ENCODE measurements at regions not wholly inside any gene's neighbourhood (a gene's known extent, or its start where the extent isn't known, plus 50 kb on each side); places are given as distances from the start of the nearest gene placed in this dataset.

DNA sequence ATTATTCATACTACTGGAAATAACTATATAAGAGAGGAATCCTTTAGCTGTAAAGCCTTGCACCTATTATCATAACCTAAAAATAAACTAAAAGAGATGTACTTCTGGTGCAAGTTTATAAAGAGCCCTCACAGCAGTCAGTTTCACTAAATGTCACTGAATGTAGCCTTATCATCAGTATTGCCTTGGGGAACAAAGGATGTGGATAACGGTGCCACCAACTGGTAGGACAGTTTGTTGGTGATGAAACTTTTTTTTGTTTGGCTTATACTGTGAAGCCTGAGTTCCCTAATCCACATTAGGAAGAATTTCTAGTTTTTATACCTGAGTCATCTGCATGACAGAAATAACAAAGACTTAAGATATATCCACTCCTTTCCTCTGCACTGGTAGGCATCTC lies 117.9 kb upstream of the COL1A2 start:
- H3K27me3 ChIP-seq (ENCODE audit: control insufficient read depth in 2 of 2, insufficient read depth in 2 of 2, low read length in 2 of 2), result no peaks in the 10 kb centered on the region
- no peak overlapping the region for H2AFZ ChIP-seq (ENCODE audit: insufficient read depth, low read depth, low read length, poor library complexity, severe bottlenecking)
- WGBS (ENCODE audit: insufficient coverage), result no CpG with 5 or more reads among the region's 1 CpG
- no peaks in the 10 kb centered on the region for H3K36me3 Mint-ChIP-seq
- no peak overlapping the region for H3K4me2 ChIP-seq (replicated peaks; ENCODE audit: extremely low read depth, low read length, poor library complexity, severe bottlenecking)
- H3K9me3 Mint-ChIP-seq, result peaks cover 0 to 2% (median 0%) of the 10 kb centered on the region in 7 donors
- no peaks in the 10 kb centered on the region for H3K36me3 ChIP-seq (replicated peaks in 1 of 2; ENCODE audit: control insufficient read depth in 1 of 2, insufficient read depth in 2 of 2, low read length in 2 of 2)
- TF ChIP-seq, protein P1, sequence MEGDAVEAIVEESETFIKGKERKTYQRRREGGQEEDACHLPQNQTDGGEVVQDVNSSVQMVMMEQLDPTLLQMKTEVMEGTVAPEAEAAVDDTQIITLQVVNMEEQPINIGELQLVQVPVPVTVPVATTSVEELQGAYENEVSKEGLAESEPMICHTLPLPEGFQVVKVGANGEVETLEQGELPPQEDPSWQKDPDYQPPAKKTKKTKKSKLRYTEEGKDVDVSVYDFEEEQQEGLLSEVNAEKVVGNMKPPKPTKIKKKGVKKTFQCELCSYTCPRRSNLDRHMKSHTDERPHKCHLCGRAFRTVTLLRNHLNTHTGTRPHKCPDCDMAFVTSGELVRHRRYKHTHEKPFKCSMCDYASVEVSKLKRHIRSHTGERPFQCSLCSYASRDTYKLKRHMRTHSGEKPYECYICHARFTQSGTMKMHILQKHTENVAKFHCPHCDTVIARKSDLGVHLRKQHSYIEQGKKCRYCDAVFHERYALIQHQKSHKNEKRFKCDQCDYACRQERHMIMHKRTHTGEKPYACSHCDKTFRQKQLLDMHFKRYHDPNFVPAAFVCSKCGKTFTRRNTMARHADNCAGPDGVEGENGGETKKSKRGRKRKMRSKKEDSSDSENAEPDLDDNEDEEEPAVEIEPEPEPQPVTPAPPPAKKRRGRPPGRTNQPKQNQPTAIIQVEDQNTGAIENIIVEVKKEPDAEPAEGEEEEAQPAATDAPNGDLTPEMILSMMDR (IDR thresholded peaks at IDR 0.05), result no peak
- H3K27ac ChIP-seq (ENCODE audit: low read depth in 1 of 2, low read length in 2 of 2), result no peak overlapping the region
- no peak overlapping the region for H3K4me3 Mint-ChIP-seq
- H3K9me3 ChIP-seq (replicated peaks in 1 of 2; ENCODE audit: control insufficient read depth in 1 of 2, insufficient read depth in 1 of 2, low read length in 2 of 2), result no peaks in the 10 kb centered on the region
- H3K4me3 ChIP-seq (replicated peaks in 1 of 3; ENCODE audit: low read depth in 2 of 3, low read length in 3 of 3), result no peak overlapping the region
- no peaks in the 10 kb centered on the region for H3K4me1 ChIP-seq (ENCODE audit: control insufficient read depth in 1 of 2, insufficient read depth in 2 of 2, low read length in 2 of 2)
- peaks cover 2 to 5% (median 4%) of the 10 kb centered on the region in 3 donors for H3K27me3 Mint-ChIP-seq (ENCODE audit: low read depth in 3 of 3)
- H3K27ac Mint-ChIP-seq, result no peak overlapping the region
- DNase-seq, result no peak
- peaks cover 1% of the 10 kb centered on the region for H3K4me1 Mint-ChIP-seq
- no peaks in the 10 kb centered on the region for H3K79me2 ChIP-seq (ENCODE audit: insufficient read depth, low read length)
- intact Hi-C loops (cut with micrococcal nuclease), result no loop called here
- H3K9ac ChIP-seq (ENCODE audit: insufficient read depth, low read length, poor library complexity, severe bottlenecking), result no peak overlapping the region
- H4K20me1 ChIP-seq (ENCODE audit: insufficient read depth, low read length), result no peaks in the 10 kb centered on the region

DNA sequence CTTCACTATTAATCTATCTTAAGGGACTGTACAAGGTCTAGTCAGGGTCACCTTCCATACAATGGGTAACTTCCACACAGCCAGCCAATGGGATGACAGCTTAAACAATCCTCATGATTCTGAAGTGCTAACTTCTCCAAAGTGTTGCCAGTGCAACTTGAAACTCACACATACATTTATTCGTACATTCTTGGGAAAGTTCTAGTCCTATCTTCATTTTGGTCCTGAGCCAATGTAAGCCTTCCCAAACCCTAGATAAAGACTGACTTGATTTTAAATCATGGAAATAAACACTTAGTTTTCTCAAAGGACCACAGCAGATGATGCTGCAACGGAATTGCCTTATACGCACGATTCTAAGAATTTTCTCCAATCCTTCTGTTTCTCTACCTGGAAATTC lies 117.5 kb upstream of the COL1A2 start:
- peaks cover 2 to 5% (median 4%) of the 10 kb centered on the region in 3 donors for H3K27me3 Mint-ChIP-seq (ENCODE audit: low read depth in 3 of 3)
- H3K4me3 ChIP-seq (replicated peaks in 1 of 3; ENCODE audit: low read depth in 2 of 3, low read length in 3 of 3), result no peak overlapping the region
- no peaks in the 10 kb centered on the region for H3K27me3 ChIP-seq (ENCODE audit: control insufficient read depth in 2 of 2, insufficient read depth in 2 of 2, low read length in 2 of 2)
- no peak overlapping the region for H3K4me3 Mint-ChIP-seq
- WGBS (ENCODE audit: insufficient coverage), result no CpG with 5 or more reads among the region's 4 CpGs
- no peaks in the 10 kb centered on the region for H3K36me3 ChIP-seq (replicated peaks in 1 of 2; ENCODE audit: control insufficient read depth in 1 of 2, insufficient read depth in 2 of 2, low read length in 2 of 2)
- H3K4me1 ChIP-seq (ENCODE audit: control insufficient read depth in 1 of 2, insufficient read depth in 2 of 2, low read length in 2 of 2), result peaks cover 0 to 4% of the 10 kb centered on the region in 2 donors
- TF ChIP-seq, protein P1 (IDR thresholded peaks at IDR 0.05), result no peak
- H3K4me1 Mint-ChIP-seq, result peaks cover 5% of the 10 kb centered on the region
- H2AFZ ChIP-seq (ENCODE audit: insufficient read depth, low read depth, low read length, poor library complexity, severe bottlenecking), result no peak overlapping the region
- H3K27ac ChIP-seq (ENCODE audit: low read depth in 1 of 2, low read length in 2 of 2), result no peak overlapping the region
- DNase-seq, result no peak
- no peaks in the 10 kb centered on the region for H4K20me1 ChIP-seq (ENCODE audit: insufficient read depth, low read length)
- no peak overlapping the region for H3K27ac Mint-ChIP-seq
- H3K36me3 Mint-ChIP-seq, result no peaks in the 10 kb centered on the region
- H3K9ac ChIP-seq (ENCODE audit: insufficient read depth, low read length, poor library complexity, severe bottlenecking), result no peak overlapping the region
- peaks cover 0 to 2% (median 0%) of the 10 kb centered on the region in 7 donors for H3K9me3 Mint-ChIP-seq
- intact Hi-C loops (cut with micrococcal nuclease), result no loop called here
- H3K4me2 ChIP-seq (replicated peaks; ENCODE audit: extremely low read depth, low read length, poor library complexity, severe bottlenecking), result no peak overlapping the region
- H3K9me3 ChIP-seq (replicated peaks in 1 of 2; ENCODE audit: control insufficient read depth in 1 of 2, insufficient read depth in 1 of 2, low read length in 2 of 2), result no peaks in the 10 kb centered on the region
- H3K79me2 ChIP-seq (ENCODE audit: insufficient read depth, low read length), result no peaks in the 10 kb centered on the region

All from CD14-positive monocyte (primary cell).